CD4-positive, alpha-beta T cell (primary cell): ENCODE measurements at regions not wholly inside any gene's neighbourhood (a gene's known extent, or its start where the extent isn't known, plus 50 kb on each side); places are given as distances from the start of the nearest gene placed in this dataset.

ENCODE experiments used
- ATAC-seq: fragments of 200-7000 bp; cut with Tn5 transposase; one replicate; pipeline ENCODE4 v1.10.0; 2022; ENCODE audit warnings: mild to moderate bottlenecking; ENCODE audit not compliant: poor library complexity
- CTCF ChIA-PET: fragments of 350-600 bp; sonication (Branson Sonifier 250); formaldehyde crosslinking; loops from one replicate; lab custom pipeline; 2021; ENCODE audit warnings: antibody characterized with exemption, inconsistent platforms; lab: Charles Lee
- POLR2A ChIA-PET: fragments of 350-600 bp; sonication (Branson Sonifier 250); formaldehyde crosslinking; loops from one replicate; lab custom pipeline; 2021; ENCODE audit warnings: antibody characterized with exemption, inconsistent platforms; lab: Charles Lee
- DNase-seq, 14 experiments: peaks; one replicate each; pipeline ENCODE4 v3.0.0-alpha.2; 2013 to 2020; ENCODE audit warnings: mixed read lengths in 2 of 14
- H3K27ac ChIP-seq, 2 donors: one replicate each; pipeline versions ENCODE4 v1.5.1 to v1.7.0; 2013; ENCODE audit warnings: low read length in 2 of 2, low read depth in 1 of 2, mild to moderate bottlenecking in 1 of 2
- H3K27me3 ChIP-seq, 2 experiments: 1 replicate in 1 of 2; 2 replicates in 1 of 2; pipeline versions ENCODE4 v1.6.1 to v1.7.0; 2013; ENCODE audit warnings: low read length in 2 of 2, control low read depth in 1 of 2, mild to moderate bottlenecking in 1 of 2, moderate library complexity in 1 of 2; ENCODE audit not compliant: insufficient read depth in 2 of 2, control insufficient read depth in 1 of 2
- H3K36me3 ChIP-seq: one replicate; pipeline ENCODE4 v1.6.1; 2013; ENCODE audit warnings: low read length, control low read depth; ENCODE audit not compliant: insufficient read depth
- H3K4me1 ChIP-seq: one replicate; pipeline ENCODE4 v1.6.1; 2013; ENCODE audit warnings: low read length, control low read depth; ENCODE audit not compliant: insufficient read depth
- H3K4me3 ChIP-seq: one replicate; pipeline ENCODE4 v1.5.1; 2013; ENCODE audit warnings: mild to moderate bottlenecking, low read length, moderate library complexity
- H3K9me3 ChIP-seq, 2 experiments: 1 replicate in 1 of 2; 2 replicates in 1 of 2; pipeline versions ENCODE4 v1.6.1 to v1.7.0; 2013; ENCODE audit warnings: low read length in 2 of 2, mild to moderate bottlenecking in 2 of 2, control low read depth in 1 of 2, moderate library complexity in 1 of 2; ENCODE audit not compliant: control insufficient read depth in 1 of 2, insufficient read depth in 1 of 2
- H3K27ac Mint-ChIP-seq: one replicate; pipeline ENCODE4 v1.8.0; 2020; ENCODE audit warnings: mixed read lengths
- H3K27me3 Mint-ChIP-seq: one replicate; pipeline ENCODE4 v1.8.0; 2021; ENCODE audit warnings: mixed read lengths
- H3K36me3 Mint-ChIP-seq: one replicate; pipeline ENCODE4 v1.8.0; 2021; ENCODE audit warnings: low read depth, mixed read lengths
- H3K4me1 Mint-ChIP-seq: one replicate; pipeline ENCODE4 v1.8.0; 2021; ENCODE audit warnings: low read depth, mixed read lengths
- H3K4me3 Mint-ChIP-seq: one replicate; pipeline ENCODE4 v1.8.0; 2020; ENCODE audit warnings: mild to moderate bottlenecking, mixed read lengths
- H3K9me3 Mint-ChIP-seq: one replicate; pipeline ENCODE4 v1.8.0; 2020; ENCODE audit warnings: mixed read lengths
- intact Hi-C, 2 experiments: fragments of 100-400 bp; cut with DNase I in 1 of 2; cut with micrococcal nuclease in 1 of 2; formaldehyde crosslinking; loops; one replicate each; pipeline versions ENCODE4 v1.15.1 to v1.9.0; 2023 to 2025; cut with DNase I, micrococcal nuclease
- TF ChIP-seq, protein P1 (sequence below): fragments of 200-600 bp; IDR thresholded peaks from one replicate; pipeline ENCODE4 v1.8.0; 2022; ENCODE audit warnings: antibody characterized with exemption, mild to moderate bottlenecking

DNA sequence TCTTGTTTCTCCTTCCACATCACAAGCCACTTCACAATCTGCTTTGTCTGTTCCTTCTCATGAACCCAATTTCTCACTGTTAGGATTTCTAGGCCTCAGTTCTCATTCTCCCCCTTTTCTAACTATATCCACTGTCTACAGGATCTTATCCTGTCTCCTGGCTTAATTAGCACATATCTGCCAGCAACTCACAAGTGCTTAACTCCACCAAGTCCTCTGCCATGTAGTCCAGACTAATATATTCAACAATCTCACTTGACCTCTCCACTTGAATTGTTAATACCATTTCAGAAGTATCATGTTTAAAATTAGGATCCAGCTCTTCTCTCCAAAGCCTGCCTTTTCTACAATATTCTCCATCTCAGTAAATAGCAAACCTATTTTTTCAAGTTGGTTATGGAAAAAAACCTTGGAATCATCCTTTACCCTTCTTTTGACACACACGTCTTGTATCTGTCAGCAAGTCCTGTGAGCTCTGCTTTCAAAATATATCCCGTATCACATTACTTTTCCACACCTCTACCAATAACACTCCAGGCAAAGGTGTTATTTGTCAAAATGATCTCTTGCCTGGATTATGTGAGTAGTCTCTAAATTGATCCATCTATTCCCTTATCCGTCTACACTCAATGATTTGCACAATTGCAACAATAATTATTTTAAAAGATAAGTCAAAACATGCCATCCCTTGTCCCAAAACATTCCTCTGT is 127.2 kb upstream of the SLIT2 start:
- DNase-seq (no peak), ATAC-seq (no peak)
- Histone ChIP-seq H3K4me3 (no peak overlapping the region), H3K36me3 (no peaks in the 10 kb centered on the region), H3K27ac (no peak overlapping the region), H3K27me3 (no peaks in the 10 kb centered on the region), H3K9me3 (no peaks in the 10 kb centered on the region), H3K4me1 (no peaks in the 10 kb centered on the region)
- TF ChIP-seq, protein P1, sequence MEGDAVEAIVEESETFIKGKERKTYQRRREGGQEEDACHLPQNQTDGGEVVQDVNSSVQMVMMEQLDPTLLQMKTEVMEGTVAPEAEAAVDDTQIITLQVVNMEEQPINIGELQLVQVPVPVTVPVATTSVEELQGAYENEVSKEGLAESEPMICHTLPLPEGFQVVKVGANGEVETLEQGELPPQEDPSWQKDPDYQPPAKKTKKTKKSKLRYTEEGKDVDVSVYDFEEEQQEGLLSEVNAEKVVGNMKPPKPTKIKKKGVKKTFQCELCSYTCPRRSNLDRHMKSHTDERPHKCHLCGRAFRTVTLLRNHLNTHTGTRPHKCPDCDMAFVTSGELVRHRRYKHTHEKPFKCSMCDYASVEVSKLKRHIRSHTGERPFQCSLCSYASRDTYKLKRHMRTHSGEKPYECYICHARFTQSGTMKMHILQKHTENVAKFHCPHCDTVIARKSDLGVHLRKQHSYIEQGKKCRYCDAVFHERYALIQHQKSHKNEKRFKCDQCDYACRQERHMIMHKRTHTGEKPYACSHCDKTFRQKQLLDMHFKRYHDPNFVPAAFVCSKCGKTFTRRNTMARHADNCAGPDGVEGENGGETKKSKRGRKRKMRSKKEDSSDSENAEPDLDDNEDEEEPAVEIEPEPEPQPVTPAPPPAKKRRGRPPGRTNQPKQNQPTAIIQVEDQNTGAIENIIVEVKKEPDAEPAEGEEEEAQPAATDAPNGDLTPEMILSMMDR, result no peak
- Mint-ChIP-seq H3K9me3 (no peaks in the 10 kb centered on the region), H3K27me3 (no peaks in the 10 kb centered on the region), H3K36me3 (no peaks in the 10 kb centered on the region), H3K4me1 (no peaks in the 10 kb centered on the region), H3K27ac (no peak overlapping the region), H3K4me3 (no peak overlapping the region)
- intact Hi-C loops, result no loop called here
- CTCF ChIA-PET, result no interaction called here
- POLR2A ChIA-PET, result no interaction called here

- intact Hi-C loops, result no loop called here
- POLR2A ChIA-PET, result no interaction called here
- H3K4me3 Mint-ChIP-seq, result no peak overlapping the region
- ATAC-seq (no peak), DNase-seq (no peak)
- no peaks in the 10 kb centered on the region for H3K36me3 ChIP-seq
- no peaks in the 10 kb centered on the region for H3K36me3 Mint-ChIP-seq
- no peaks in the 10 kb centered on the region for H3K4me1 ChIP-seq
- TF ChIP-seq, protein P1, result no peak
- H3K27ac Mint-ChIP-seq, result no peak overlapping the region
- H3K27ac ChIP-seq, result no peak overlapping the region
- no peak overlapping the region for H3K4me3 ChIP-seq
- H3K4me1 Mint-ChIP-seq, result no peaks in the 10 kb centered on the region
- H3K27me3 Mint-ChIP-seq, result no peaks in the 10 kb centered on the region
- H3K27me3 ChIP-seq, result no peaks in the 10 kb centered on the region
- H3K9me3 Mint-ChIP-seq, result peaks cover 1% of the 10 kb centered on the region
- H3K9me3 ChIP-seq, result no peaks in the 10 kb centered on the region
- CTCF ChIA-PET, result no interaction called here
Measured at GRCh38 chr4:20122198-20122988, 129.3 kb upstream of the SLIT2 start.

DNA sequence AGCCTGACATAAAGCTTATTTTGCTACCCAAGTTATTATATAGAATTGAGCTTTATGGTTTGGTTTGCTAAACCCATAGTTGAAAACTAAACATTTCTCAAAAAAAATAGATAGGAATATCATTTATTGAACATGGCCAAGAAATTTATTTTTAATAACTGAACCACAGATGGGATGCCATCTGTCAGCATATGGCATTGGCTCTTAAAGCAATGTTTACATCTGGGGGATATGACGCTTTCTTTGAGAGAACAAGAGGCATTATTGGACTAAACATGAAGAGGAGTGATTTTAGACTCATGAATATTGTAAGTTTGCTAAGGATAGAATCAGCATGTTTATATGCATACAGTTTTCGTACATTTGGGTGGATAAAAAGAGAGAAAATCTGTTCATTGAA is 132.6 kb upstream of the SLIT2 start:
- ATAC-seq (no peak), DNase-seq (no peak)
- Histone ChIP-seq H3K27me3 (no peaks in the 10 kb centered on the region), H3K27ac (no peak overlapping the region), H3K9me3 (peaks cover 0 to 3% of the 10 kb centered on the region in 2 experiments), H3K4me3 (no peak overlapping the region), H3K36me3 (no peaks in the 10 kb centered on the region), H3K4me1 (no peaks in the 10 kb centered on the region)
- CTCF ChIA-PET, result no interaction called here
- no peak overlapping the region for H3K4me3 Mint-ChIP-seq
- intact Hi-C loops, result no loop called here
- TF ChIP-seq, protein P1, result no peak
- H3K36me3 Mint-ChIP-seq, result no peaks in the 10 kb centered on the region
- H3K27ac Mint-ChIP-seq, result no peak overlapping the region
- no peaks in the 10 kb centered on the region for H3K27me3 Mint-ChIP-seq
- peaks cover 3% of the 10 kb centered on the region for H3K9me3 Mint-ChIP-seq
- POLR2A ChIA-PET, result no interaction called here
- no peaks in the 10 kb centered on the region for H3K4me1 Mint-ChIP-seq
